ENCODE measurements at regions not wholly inside any gene's neighbourhood (a gene's known extent, or its start where the extent isn't known, plus 50 kb on each side); places are given as distances from the start of the nearest gene placed in this dataset.

DNA sequence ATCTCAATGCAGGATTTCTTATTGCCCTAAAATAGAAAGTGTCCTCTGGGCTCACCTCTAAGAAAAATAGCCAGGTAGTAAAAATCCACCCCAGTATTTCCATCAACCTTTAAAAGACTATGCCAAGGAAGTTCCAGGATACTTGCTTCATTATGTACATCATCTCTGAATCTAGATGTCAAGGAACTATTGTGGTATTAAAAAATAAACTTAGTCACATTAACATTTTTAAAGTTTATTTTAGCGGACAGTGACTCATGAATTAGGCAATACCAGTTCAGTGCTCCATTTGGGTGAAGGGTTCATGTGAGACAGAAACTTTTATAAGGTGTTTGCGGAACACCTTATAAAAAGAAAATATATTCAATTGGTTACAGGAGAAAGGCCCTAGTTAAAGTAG lies 209.2 kb downstream of the ADAM29 start:
- no peak overlapping the region for H3K18ac ChIP-seq (ENCODE audit: extremely low read depth, low read length)
- 55% methylated on average over 2 of the region's 2 CpGs; no CpG with 5 or more reads in 1 of the 2 experiments for WGBS, 2 experiments (ENCODE audit: extremely low coverage in 1 of 2, insufficient coverage in 1 of 2, insufficient read length in 1 of 2, insufficient replicate concordance in 2 of 2, low coverage in 1 of 2, low lambda C conversion rate in 2 of 2, missing lambda C conversion rate in 1 of 2)
- no peak overlapping the region for H3K14ac ChIP-seq (ENCODE audit: insufficient read length)

More for the DNA sequence above, 209.2 kb downstream of the ADAM29 start:
- Histone ChIP-seq H3K9ac (replicated peaks in 1 of 4; ENCODE audit: extremely low read depth in 1 of 4, low read depth in 3 of 4, low read length in 3 of 4) (no peak overlapping the region), H3K23me2 (ENCODE audit: low read depth, low read length) (no peaks in the 10 kb centered on the region), H2AFZ (ENCODE audit: low read length) (no peak overlapping the region), H3K4me3 (ENCODE audit: extremely low read depth in 1 of 4, insufficient read depth in 2 of 4, low read depth in 3 of 4, low read length in 4 of 4) (no peak overlapping the region), H4K20me1 (replicated peaks in 1 of 2; ENCODE audit: control insufficient read depth in 1 of 2, insufficient read depth in 2 of 2, low read length in 2 of 2) (no peaks in the 10 kb centered on the region), H3K4ac (replicated peaks; ENCODE audit: insufficient read length, low read depth, low read length) (no peak overlapping the region), H3K56ac (replicated peaks; ENCODE audit: insufficient read length, low read depth, low read length) (no peak overlapping the region), H2BK15ac (ENCODE audit: low read length) (no peak overlapping the region), H3K4me1 (replicated peaks in 1 of 4; ENCODE audit: control insufficient read depth in 3 of 4, insufficient read depth in 4 of 4, low read length in 3 of 4) (no peaks in the 10 kb centered on the region), H3K9me3 (ENCODE audit: insufficient read depth in 2 of 2, low read depth in 1 of 2, low read length in 1 of 2) (no peaks in the 10 kb centered on the region), H3K36me3 (ENCODE audit: control insufficient read depth in 2 of 4, insufficient read depth in 4 of 4, low read length in 3 of 4) (no peaks in the 10 kb centered on the region; a peak in 1 of 8 replicates), H2BK120ac (replicated peaks; ENCODE audit: low read depth, low read length) (no peak overlapping the region), H4K8ac (ENCODE audit: extremely low read depth, insufficient read depth, low read length) (no peak overlapping the region), H4K5ac (ENCODE audit: insufficient read length, low read depth, low read length) (no peak overlapping the region), H2BK20ac (ENCODE audit: low read length) (no peak overlapping the region), H3K79me2 (ENCODE audit: control insufficient read depth in 1 of 2, insufficient read depth in 2 of 2, low read length in 2 of 2) (no peaks in the 10 kb centered on the region), H3K4me2 (ENCODE audit: insufficient read depth in 1 of 2, low read depth in 2 of 2, low read length in 2 of 2) (no peak overlapping the region), H4K91ac (replicated peaks; ENCODE audit: insufficient read length, low read length) (no peak overlapping the region), H2BK12ac (ENCODE audit: low read depth, low read length) (no peak overlapping the region), H3K79me1 (ENCODE audit: low read depth, low read length) (no peaks in the 10 kb centered on the region), H2AK5ac (ENCODE audit: low read depth, low read length) (no peak overlapping the region), H3K27me3 (replicated peaks in 1 of 4; ENCODE audit: control insufficient read depth in 3 of 4, extremely low read depth in 1 of 4, insufficient read depth in 3 of 4, low read length in 3 of 4) (no peaks in the 10 kb centered on the region), H3K27ac (ENCODE audit: low read depth, low read length) (no peak overlapping the region), H2BK5ac (ENCODE audit: low read depth, low read length) (no peak overlapping the region), H3K23ac (ENCODE audit: insufficient read length) (no peak overlapping the region)
- POLR2A ChIA-PET (ENCODE audit: partially characterized antibody) = no interaction called here
- FAIRE-seq (no peak), DNase-seq (ENCODE audit: low read depth in 1 of 2, low spot score in 2 of 2) (no peak)
- CTCF ChIA-PET (ENCODE audit: partially characterized antibody) = no interaction called here
- TF ChIP-seq RNF2 (IDR thresholded peaks at IDR 0.05; ENCODE audit: borderline replicate concordance, low read depth, low read length, missing control alignments, poor library complexity, severe bottlenecking) = no peak

Data from H1 (cell line).